Sigmoid colon (tissue), 4 donors: ENCODE measurements at regions not wholly inside any gene's neighbourhood (a gene's known extent, or its start where the extent isn't known, plus 50 kb on each side); places are given as distances from the start of the nearest gene placed in this dataset.

Experiments used
- CTCF ChIP-seq, 4 experiments: fragments of 450-650 bp in 3 of 4; fragments of 200-600 bp in 1 of 4; IDR thresholded peaks; one replicate each; pipeline ENCODE4 v1.5.1; 2016 to 2019; ENCODE audit warnings: antibody characterized with exemption in 4 of 4, mild to moderate bottlenecking in 3 of 4, moderate library complexity in 2 of 4
- EP300 ChIP-seq, 4 donors: sonication (generic); formaldehyde crosslinking; IDR thresholded peaks; one replicate each; pipeline ENCODE4 v1.6.1; 2017; ENCODE audit warnings: antibody characterized with exemption in 4 of 4
- POLR2A ChIP-seq, 2 donors: fragments of 450-650 bp; IDR thresholded peaks; one replicate each; pipeline ENCODE4 v1.6.1; 2016; ENCODE audit warnings: antibody characterized with exemption in 2 of 2, mild to moderate bottlenecking in 2 of 2, moderate library complexity in 2 of 2

DNA sequence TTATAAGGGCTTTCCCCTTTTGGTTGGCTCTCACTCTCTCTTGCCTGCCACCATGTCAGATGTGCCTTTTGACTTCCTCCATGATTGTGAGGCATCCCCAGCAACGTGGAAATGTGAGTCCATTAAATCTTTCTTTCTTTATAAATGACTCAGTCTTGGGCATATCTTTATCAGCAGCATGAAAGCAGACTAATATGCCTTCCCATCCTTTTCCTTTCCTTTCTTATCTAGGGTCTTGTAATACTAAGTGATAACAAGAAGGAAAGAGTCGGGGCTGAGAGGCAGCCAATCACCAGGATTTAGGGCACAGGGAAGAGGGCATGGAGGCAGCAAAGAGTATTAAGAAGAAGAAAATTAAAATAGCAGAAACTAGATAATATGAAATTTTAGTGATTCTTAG, 62.0 kb upstream of the JCAD start:
- TF ChIP-seq CTCF (IDR thresholded peaks at IDR 0.05) = no peak
- no peak for TF ChIP-seq POLR2A (IDR thresholded peaks at IDR 0.05)
- TF ChIP-seq EP300 (IDR thresholded peaks at IDR 0.05) = no peak
